ENCODE measurements at regions not wholly inside any gene's neighbourhood (a gene's known extent, or its start where the extent isn't known, plus 50 kb on each side); places are given as distances from the start of the nearest gene placed in this dataset.
"Not testable (repeated sequence)": the region's sequence is repeated elsewhere in the genome, so short reads cannot be mapped to it uniquely, and the experiment has no call there.

DNA sequence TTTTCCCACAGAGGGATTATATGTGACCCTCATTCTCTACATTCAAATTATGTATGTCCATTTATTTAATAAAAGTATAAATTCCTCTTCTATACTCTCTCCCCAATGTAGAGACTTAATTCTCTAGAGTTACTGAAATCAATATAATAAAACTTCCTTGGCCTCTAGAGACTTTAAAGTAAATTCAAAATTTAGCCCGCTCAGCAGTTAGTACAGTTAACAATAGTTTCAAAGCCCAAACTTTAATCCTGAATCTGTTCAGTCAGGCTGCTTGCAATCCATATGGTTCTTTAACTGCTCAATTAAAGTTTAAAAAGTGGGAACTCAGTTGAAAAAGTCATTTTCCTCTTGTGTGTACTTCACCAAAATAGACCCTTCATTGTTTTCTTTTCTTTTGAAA, 2558.4 kb downstream of the ARAP2 start:
- Mint-ChIP-seq H3K4me3 (no peak overlapping the region), H3K36me3 (no peaks in the 10 kb centered on the region), H3K9me3 (peaks cover 5% of the 10 kb centered on the region), H3K27ac (no peak overlapping the region), H3K4me1 (no peaks in the 10 kb centered on the region), H3K27me3 (no peaks in the 10 kb centered on the region)

DNA sequence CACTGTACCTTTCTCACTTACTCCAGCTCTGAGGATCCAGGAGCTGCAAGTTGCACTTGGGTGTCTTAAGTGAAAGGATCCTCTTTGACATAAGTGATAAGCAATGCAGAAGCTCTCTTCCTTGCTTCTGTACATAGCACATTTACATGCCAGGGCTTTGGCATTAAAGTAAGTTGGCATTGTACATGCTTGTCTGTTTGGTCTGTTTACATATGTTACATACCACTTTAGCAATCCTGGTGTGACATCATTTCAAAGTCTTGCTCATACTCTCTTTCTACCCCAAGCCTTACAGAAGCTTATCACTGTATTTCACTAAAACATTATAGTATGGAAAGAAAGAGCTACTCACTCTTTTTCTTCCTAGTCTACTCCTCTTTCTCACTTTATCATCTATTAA, 2548.3 kb downstream of the ARAP2 start:
- no peaks in the 10 kb centered on the region for H3K9me3 Mint-ChIP-seq
- H3K36me3 Mint-ChIP-seq: no peaks in the 10 kb centered on the region
- H3K27ac Mint-ChIP-seq: no peak overlapping the region
- no peaks in the 10 kb centered on the region for H3K4me1 Mint-ChIP-seq
- H3K4me3 Mint-ChIP-seq: no peak overlapping the region
- no peaks in the 10 kb centered on the region for H3K27me3 Mint-ChIP-seq

DNA sequence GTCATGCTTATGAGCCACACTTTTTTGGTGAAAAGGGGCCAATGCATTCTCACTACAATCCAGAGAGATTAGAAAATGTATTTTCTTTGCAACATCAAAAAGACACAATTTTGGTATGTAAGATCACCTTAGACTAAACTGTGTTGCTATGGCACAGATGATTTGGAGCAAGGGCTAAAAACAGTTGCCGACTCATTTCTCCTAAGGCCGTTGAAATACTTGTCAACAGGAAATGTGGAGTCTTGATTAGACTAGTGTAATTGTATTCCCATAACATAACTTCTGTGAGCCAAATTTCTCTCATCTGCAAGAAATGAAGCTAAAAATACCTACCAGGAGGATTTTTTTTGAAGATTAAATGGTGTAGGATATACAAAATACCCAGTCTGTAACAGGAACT, 2547.7 kb downstream of the ARAP2 start:
- Mint-ChIP-seq H3K4me3 (no peak overlapping the region), H3K27me3 (no peaks in the 10 kb centered on the region), H3K4me1 (no peaks in the 10 kb centered on the region), H3K27ac (no peak overlapping the region), H3K36me3 (no peaks in the 10 kb centered on the region), H3K9me3 (peaks cover under 1% of the 10 kb centered on the region)

DNA sequence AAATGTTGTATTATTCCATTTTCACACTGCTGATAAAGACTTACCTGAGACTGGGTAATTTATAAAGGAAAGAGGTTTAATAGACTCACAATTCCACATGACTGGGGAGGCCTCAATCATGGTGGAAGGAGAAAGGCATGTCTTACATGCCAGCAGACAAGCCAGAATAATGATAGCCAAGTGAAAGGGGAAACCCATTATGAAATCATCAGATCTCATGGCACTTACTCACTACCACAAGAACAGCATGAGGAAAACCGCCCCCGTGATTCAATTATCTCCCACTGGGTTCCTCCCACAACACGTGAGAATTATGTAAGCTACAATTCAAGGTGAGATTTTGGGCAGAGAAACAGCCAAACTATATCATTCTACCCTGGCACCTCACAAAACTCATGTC, 2535.1 kb downstream of the ARAP2 start:
- H3K27ac Mint-ChIP-seq: no peak overlapping the region
- H3K4me3 Mint-ChIP-seq: no peak overlapping the region
- H3K36me3 Mint-ChIP-seq: no peaks in the 10 kb centered on the region
- no peaks in the 10 kb centered on the region for H3K27me3 Mint-ChIP-seq
- H3K9me3 Mint-ChIP-seq: peaks cover 17% of the 10 kb centered on the region
- H3K4me1 Mint-ChIP-seq: no peaks in the 10 kb centered on the region

DNA sequence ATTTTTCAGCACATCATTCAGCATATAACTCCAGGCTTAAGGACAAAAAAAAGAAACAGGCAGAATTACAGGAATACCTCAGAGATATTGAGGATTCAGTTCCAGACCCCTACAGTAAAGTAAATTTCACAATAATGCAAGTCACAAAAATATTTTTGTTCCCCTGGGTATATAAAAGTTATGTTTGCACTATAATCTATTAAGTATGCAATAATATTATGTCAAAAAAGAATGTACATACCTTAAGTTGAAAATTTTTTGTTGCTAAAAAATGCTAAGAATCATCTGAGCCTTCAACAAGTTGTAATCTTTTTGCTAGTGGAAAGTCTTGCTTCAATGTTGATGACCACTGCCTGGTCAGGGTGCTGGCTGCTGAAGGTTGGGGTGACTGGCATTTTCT, 2532.5 kb downstream of the ARAP2 start:
- no peak overlapping the region for H3K27ac Mint-ChIP-seq
- H3K4me1 Mint-ChIP-seq: no peaks in the 10 kb centered on the region

DNA sequence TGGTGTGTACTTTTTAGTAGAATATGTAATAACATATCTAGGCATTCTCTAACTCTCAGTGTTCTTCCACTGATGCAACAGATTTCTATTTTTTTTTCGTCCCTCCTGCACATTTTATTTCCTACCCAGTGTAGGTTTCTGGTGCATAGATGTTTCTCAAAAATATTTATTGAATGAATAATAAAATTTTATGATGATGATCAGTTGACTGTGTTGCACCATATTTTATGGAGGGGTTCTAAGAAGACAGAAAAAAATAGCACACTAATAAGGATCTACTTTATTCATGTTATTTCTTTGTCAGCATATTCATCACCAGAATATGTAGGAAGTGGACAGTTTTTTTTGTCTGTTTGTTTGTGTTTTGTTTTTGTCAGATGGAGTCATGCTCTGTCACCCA, 2529.3 kb downstream of the ARAP2 start:
- H3K4me1 Mint-ChIP-seq: no peaks in the 10 kb centered on the region
- H3K36me3 Mint-ChIP-seq: no peaks in the 10 kb centered on the region
- H3K4me3 Mint-ChIP-seq: no peak overlapping the region
- no peaks in the 10 kb centered on the region for H3K9me3 Mint-ChIP-seq
- H3K27ac Mint-ChIP-seq: no peak overlapping the region
- H3K27me3 Mint-ChIP-seq: no peaks in the 10 kb centered on the region

More for the DNA sequence above, 2532.5 kb downstream of the ARAP2 start:
- no peaks in the 10 kb centered on the region for H3K36me3 Mint-ChIP-seq
- H3K4me3 Mint-ChIP-seq: no peak overlapping the region
- H3K9me3 Mint-ChIP-seq: peaks cover 8% of the 10 kb centered on the region
- no peaks in the 10 kb centered on the region for H3K27me3 Mint-ChIP-seq

DNA sequence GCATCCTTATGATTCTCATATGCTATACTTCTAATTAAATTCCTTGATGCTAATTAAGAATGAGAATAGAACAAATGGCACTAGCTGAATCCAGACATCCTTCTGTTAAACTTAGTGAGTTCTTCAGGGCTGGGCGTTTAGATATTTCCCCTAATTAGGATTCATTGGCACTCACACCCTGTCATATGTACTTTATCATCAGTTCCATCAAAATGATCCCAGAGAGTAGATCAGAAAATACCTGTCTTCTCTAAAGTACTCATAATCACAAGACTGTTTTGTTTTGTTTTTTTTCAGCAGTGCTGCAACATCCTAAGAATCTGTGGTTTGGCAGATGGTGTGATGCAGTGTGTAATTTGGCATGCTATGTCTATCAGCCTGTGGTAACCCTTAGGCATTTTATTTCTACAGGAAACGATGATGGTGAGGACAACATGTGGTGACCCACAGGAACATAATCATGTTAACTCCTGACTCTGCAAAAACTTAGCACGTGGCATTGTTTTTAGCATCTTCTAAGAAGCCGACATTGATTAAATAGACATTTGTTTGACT, 2528.4 kb downstream of the ARAP2 start:
- H3K27ac Mint-ChIP-seq: no peak overlapping the region
- no peak overlapping the region for H3K4me3 Mint-ChIP-seq
- H3K9me3 Mint-ChIP-seq: no peaks in the 10 kb centered on the region
- H3K36me3 Mint-ChIP-seq: no peaks in the 10 kb centered on the region
- no peaks in the 10 kb centered on the region for H3K4me1 Mint-ChIP-seq
- no peaks in the 10 kb centered on the region for H3K27me3 Mint-ChIP-seq

DNA sequence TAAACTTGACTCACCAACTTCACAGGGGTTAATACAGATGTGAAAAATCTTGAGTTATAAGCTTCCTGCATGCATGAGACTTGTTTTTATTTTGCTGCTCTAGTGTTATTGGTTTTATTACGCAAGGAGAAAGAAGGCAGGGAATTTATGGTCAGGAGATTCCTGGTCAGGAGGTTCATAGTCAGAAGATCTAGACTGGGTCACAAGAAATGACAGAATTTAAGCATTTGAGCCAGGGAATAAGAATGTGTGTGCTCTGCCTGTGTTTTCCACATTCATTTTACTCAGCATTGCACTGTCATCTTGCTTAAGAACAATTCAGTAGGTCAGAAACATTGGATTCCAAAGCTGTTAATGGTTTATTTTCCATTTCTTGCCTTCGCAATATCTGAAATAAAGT, 2522.1 kb downstream of the ARAP2 start:
- no peaks in the 10 kb centered on the region for H3K4me1 Mint-ChIP-seq
- no peak overlapping the region for H3K4me3 Mint-ChIP-seq
- H3K9me3 Mint-ChIP-seq: peaks cover 5% of the 10 kb centered on the region
- H3K27ac Mint-ChIP-seq: no peak overlapping the region
- H3K27me3 Mint-ChIP-seq: no peaks in the 10 kb centered on the region
- H3K36me3 Mint-ChIP-seq: no peaks in the 10 kb centered on the region

DNA sequence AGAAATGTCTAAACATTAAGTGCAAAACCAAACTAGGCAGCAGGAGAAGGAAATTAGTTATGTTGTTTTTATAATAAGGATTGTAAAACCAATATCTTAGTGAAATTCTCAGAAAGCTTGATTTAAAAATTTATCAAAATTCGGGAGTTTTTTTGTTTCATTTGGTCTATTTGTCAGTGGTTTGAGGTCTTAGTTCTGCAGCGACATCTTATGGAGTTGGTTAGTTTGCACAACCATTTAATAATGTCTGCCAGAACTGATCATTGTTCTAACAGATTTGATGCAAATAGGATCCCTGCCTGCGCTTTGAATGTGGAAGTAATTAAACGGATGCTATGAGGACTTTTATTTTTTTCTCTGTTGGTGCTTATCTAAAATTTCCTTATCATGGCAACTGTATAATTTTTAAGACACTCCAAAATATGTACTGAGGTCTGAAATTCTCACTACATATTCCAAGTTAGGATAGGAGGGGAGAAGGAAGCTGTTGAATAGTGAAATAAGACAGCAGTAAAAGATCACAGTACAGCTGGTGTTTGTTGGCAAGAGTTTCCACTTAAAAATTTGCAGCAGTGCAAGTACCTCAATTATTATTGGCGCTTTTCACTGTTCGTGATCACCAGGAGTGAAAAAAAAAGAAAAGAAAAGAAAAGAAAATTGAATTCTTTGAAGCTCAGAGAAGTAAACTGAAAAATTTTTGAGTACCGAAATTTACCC, 2521.4 kb downstream of the ARAP2 start:
- no peaks in the 10 kb centered on the region for H3K36me3 Mint-ChIP-seq
- H3K27me3 Mint-ChIP-seq: no peaks in the 10 kb centered on the region
- H3K4me3 Mint-ChIP-seq: no peak overlapping the region
- no peak overlapping the region for H3K27ac Mint-ChIP-seq
- H3K4me1 Mint-ChIP-seq: no peaks in the 10 kb centered on the region
- peaks cover 5% of the 10 kb centered on the region for H3K9me3 Mint-ChIP-seq

DNA sequence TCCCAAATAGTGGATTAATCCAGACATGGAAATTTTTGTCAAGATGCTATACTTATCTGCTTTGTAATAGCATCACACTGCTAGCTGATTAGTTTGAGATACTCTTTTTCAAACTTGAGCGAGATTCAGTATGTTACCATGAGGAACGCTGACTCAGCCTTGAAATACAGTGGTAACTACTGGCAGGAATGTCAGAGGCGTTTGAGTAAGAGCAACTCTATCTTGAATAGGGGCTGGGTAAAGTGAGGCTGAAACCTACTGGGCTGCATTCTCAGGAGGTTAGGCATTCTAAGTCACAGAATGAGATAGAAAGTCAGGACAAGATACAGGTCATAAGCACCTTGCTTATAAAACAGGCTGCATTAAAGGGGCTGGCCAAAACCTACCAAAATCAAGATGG, 2519.6 kb downstream of the ARAP2 start:
- H3K4me1 Mint-ChIP-seq: no peaks in the 10 kb centered on the region
- no peak overlapping the region for H3K27ac Mint-ChIP-seq
- no peak overlapping the region for H3K4me3 Mint-ChIP-seq
- H3K9me3 Mint-ChIP-seq: peaks cover 5% of the 10 kb centered on the region
- no peaks in the 10 kb centered on the region for H3K36me3 Mint-ChIP-seq
- H3K27me3 Mint-ChIP-seq: no peaks in the 10 kb centered on the region

DNA sequence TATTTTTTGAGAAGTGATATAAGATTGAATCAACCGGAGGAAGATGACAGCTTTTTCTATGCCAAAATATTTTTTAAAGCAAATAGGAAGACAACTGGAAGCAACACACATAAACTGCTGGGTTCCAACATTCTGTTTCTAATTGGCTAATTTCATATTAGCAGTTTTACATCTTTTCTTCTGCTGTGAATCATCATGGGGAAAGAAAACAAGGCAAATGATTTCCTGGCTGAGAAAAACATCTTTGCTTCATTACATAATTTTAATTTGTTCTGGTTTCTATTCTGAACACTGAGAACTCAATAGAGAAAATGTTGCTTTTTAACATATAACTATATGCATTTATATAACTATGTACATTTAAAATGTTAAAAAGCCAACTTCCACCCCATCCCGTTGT, 2518.5 kb downstream of the ARAP2 start:
- Mint-ChIP-seq H3K36me3 (no peaks in the 10 kb centered on the region), H3K27me3 (no peaks in the 10 kb centered on the region), H3K4me3 (no peak overlapping the region), H3K27ac (no peak overlapping the region), H3K4me1 (no peaks in the 10 kb centered on the region), H3K9me3 (peaks cover 5% of the 10 kb centered on the region)

DNA sequence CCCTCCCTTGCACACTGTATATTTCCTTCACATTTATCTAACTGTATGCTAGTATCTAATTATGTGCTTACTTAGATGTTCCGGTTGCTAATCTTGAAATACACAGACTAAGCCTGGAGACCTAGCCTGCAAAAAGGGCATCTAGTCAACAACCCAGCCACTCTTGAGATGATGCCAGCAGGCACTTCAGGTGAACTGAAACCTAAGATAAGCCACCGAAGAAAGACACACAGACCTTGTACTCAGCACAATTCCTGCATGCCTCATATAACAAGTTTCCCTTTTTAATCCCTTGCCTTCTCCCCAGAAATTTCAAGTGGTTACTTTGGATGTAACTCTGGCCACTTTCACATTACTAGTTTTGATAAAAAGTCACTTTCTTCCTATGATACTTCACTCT, 2506.6 kb downstream of the ARAP2 start:
- H3K9me3 Mint-ChIP-seq: peaks cover 9% of the 10 kb centered on the region
- H3K4me1 Mint-ChIP-seq: no peaks in the 10 kb centered on the region
- no peaks in the 10 kb centered on the region for H3K36me3 Mint-ChIP-seq
- no peak overlapping the region for H3K27ac Mint-ChIP-seq
- no peaks in the 10 kb centered on the region for H3K27me3 Mint-ChIP-seq
- H3K4me3 Mint-ChIP-seq: no peak overlapping the region

DNA sequence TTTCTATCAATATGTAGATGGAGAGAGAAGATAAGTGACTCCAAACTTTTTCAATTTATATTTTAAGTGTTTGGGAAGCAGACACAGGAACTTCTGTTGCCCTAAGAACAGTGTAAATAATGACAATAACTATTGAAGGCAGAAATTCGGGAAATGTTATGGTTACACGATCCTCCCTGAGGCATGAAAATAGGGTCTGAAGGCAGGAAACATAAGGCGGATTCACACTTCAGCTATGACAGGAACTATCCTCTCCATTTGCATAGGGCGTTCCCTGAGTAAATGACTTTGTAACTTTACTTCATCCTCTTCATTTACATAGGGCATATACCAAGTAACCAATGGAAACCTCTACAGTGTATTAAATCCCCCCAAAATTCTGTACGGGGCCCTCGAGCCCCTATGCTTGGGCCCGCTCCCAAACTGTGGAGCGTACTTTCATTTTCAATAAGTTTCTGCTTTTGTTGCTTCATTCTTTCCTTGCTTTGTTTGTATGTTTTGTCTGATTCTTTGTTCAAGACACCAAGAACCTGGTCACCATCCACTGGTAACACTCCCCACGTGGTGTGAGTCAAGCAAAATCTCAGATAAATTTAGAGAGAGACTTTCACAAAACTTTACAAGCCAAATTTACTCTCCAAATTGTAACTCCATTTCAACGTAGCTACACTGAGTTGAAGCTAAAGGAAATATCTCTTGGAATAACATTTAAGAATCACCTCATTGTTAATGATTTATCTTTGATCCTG, 2504.3 kb downstream of the ARAP2 start:
- Mint-ChIP-seq H3K36me3 (no peaks in the 10 kb centered on the region), H3K9me3 (peaks cover 13% of the 10 kb centered on the region), H3K27ac (no peak overlapping the region), H3K4me1 (no peaks in the 10 kb centered on the region), H3K4me3 (no peak overlapping the region), H3K27me3 (no peaks in the 10 kb centered on the region)

DNA sequence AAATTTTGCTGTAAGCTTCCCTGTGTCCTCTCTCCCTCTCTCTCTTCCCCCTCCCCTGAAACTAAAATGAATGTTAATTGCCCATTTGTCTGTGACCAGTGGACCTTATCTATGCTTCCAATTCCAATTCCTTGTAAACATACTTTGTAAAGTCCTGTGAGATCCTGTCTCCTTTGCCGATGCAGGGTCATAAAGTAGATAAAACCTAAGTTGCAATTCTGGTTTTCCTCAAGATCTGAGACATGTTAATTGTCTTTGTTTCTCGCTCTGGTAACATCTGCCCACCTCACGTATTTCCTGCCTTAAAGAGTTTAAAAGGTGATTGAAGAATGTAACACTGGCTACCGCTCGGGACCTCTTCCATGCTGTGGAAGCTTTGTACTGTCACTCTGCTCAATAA, 2503.4 kb downstream of the ARAP2 start:
- not testable (repeated sequence) for H3K27me3 Mint-ChIP-seq, H3K27ac Mint-ChIP-seq, H3K4me3 Mint-ChIP-seq, H3K36me3 Mint-ChIP-seq, H3K4me1 Mint-ChIP-seq
- H3K9me3 Mint-ChIP-seq: peaks cover 13% of the 10 kb centered on the region

DNA sequence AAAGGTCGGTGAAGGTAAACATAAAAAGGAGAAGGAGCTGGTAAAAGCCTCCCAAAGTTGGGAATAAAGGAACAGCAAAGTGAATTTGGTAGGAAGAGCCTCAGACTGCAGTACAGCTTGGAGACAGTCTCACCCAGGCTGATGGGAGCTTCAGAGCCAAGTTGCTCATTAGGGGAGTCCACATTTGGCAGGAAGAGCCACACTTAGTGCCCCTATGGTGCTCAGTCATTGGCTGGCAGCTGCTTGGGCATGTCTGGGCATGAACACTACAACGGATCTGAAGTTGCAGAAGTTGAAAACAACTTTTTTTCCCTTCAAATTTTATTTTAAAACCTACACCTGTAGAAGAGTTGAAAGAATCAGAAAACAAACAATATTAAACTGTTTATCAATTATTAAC, 2497.3 kb downstream of the ARAP2 start:
- Mint-ChIP-seq H3K27ac (no peak overlapping the region), H3K27me3 (no peaks in the 10 kb centered on the region), H3K9me3 (peaks cover 4% of the 10 kb centered on the region), H3K4me1 (no peaks in the 10 kb centered on the region), H3K36me3 (no peaks in the 10 kb centered on the region), H3K4me3 (no peak overlapping the region)

DNA sequence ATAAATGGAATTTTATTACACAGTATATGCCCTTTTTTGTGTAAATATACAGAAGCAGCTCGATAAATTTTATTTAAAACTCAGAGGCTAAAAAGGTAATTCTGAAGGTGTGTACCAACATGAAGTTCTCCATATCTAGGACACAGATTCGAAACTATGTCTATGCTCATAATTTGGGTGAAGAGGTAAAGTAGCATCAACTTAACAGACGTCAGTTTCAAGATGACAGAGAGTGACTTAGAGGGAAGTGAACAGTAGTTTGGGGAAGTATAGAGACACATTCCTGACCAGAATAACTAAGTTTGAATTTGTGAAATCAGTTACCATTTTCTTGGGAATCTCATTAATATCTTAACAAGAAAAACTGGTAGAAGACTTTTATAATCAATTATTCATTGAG, 2493.3 kb downstream of the ARAP2 start:
- Mint-ChIP-seq H3K36me3 (peaks cover 1% of the 10 kb centered on the region), H3K4me1 (no peaks in the 10 kb centered on the region), H3K4me3 (no peak overlapping the region), H3K9me3 (peaks cover 5% of the 10 kb centered on the region), H3K27ac (no peak overlapping the region), H3K27me3 (no peaks in the 10 kb centered on the region)

Data from activated naive CD4-positive, alpha-beta T cell treated with anti-CD3 and anti-CD28 coated beads, Interleukin-2, amount 50 U/mL, for 24 hours (primary cell).